ENCODE measurements at regions not wholly inside any gene's neighbourhood (a gene's known extent, or its start where the extent isn't known, plus 50 kb on each side); places are given as distances from the start of the nearest gene placed in this dataset.

GRCh38 chrX:116801943-116802342 is 339.2 kb upstream of the CT83 start:
- no peak overlapping the region for H4K5ac ChIP-seq (ENCODE audit: insufficient read length, low read depth, low read length)
- peaks cover 0 to 6% of the 10 kb centered on the region in 2 experiments; a peak in 3 of 4 replicates for H3K4me1 Mint-ChIP-seq
- no peak overlapping the region for H3K4ac ChIP-seq (ENCODE audit: low read depth, low read length)
- no peak for DNase-seq
- no peak overlapping the region for H2BK15ac ChIP-seq (ENCODE audit: low read depth, low read length)
- H3K4me1 ChIP-seq (ENCODE audit: insufficient read depth, low read length) = no peaks in the 10 kb centered on the region
- H4K8ac ChIP-seq (replicated peaks; ENCODE audit: insufficient read length, low read depth, low read length) = no peak overlapping the region
- no peak overlapping the region for H2AFZ ChIP-seq (ENCODE audit: low read length)
- peaks cover 7% of the 10 kb centered on the region for H3K9me3 ChIP-seq (ENCODE audit: control insufficient read depth, low read depth, low read length)
- H4K91ac ChIP-seq (ENCODE audit: insufficient read length, low read depth, low read length) = no peak overlapping the region
- peaks cover 63 to 78% of the 10 kb centered on the region in 2 experiments; a peak in 4 of 5 replicates for H3K9me3 Mint-ChIP-seq
- H3K18ac ChIP-seq (ENCODE audit: insufficient read length, low read depth, low read length) = no peak overlapping the region
- no peak overlapping the region for H3K27ac ChIP-seq (ENCODE audit: insufficient read length, low read depth, low read length)
- H3K4me3 Mint-ChIP-seq = no peak overlapping the region
- H2BK5ac ChIP-seq (ENCODE audit: insufficient read length, low read length) = no peak overlapping the region
- H2BK20ac ChIP-seq (ENCODE audit: low read depth, low read length, poor library complexity, severe bottlenecking) = no peak overlapping the region
- H3K79me2 ChIP-seq (ENCODE audit: insufficient read depth, low read length) = no peaks in the 10 kb centered on the region
- no peak overlapping the region for H2BK120ac ChIP-seq (ENCODE audit: low read depth, low read length, poor library complexity, severe bottlenecking)
- H2AK5ac ChIP-seq (ENCODE audit: insufficient read length, low read length) = no peak overlapping the region
- no peak overlapping the region for H3K23ac ChIP-seq (ENCODE audit: insufficient read length, low read depth, low read length)
- no peak overlapping the region for H3K27ac Mint-ChIP-seq
- no peaks in the 10 kb centered on the region for H3K27me3 ChIP-seq (ENCODE audit: insufficient read depth, low read length)
- peaks cover 2% of the 10 kb centered on the region; the same call in 1 of the 2 replicates for H3K27me3 Mint-ChIP-seq (ENCODE audit: low read depth)
- no peak overlapping the region for H3T11ph ChIP-seq (ENCODE audit: low read length)
- H3K14ac ChIP-seq (ENCODE audit: insufficient read depth, low read length) = no peak overlapping the region
- H4K20me1 ChIP-seq (ENCODE audit: control insufficient read depth, insufficient read depth, insufficient read length) = no peaks in the 10 kb centered on the region
- no peak overlapping the region for H3K9ac ChIP-seq (ENCODE audit: extremely low read depth, insufficient read length, low read length)
- no peaks in the 10 kb centered on the region for H3K23me2 ChIP-seq (ENCODE audit: insufficient read length, low read depth, low read length, poor library complexity, severe bottlenecking)
- H2BK12ac ChIP-seq (ENCODE audit: insufficient read length, low read depth, low read length) = no peak overlapping the region
- no peaks in the 10 kb centered on the region for H3K79me1 ChIP-seq (ENCODE audit: insufficient read depth, low read depth, low read length, poor library complexity, severe bottlenecking)
- peaks cover 53 to 61% (median 55%) of the 10 kb centered on the region in 3 experiments for H3K36me3 Mint-ChIP-seq (ENCODE audit: insufficient read depth in 1 of 3, low read depth in 3 of 3)
- no peak overlapping the region for H3K4me2 ChIP-seq (ENCODE audit: insufficient read depth, insufficient read length, low read length)
- no peak overlapping the region for H3K56ac ChIP-seq (ENCODE audit: insufficient read length, low read depth, low read length)
- TF ChIP-seq CTCF (conservative IDR thresholded peaks at IDR 0.05) = no peak
